HepG2 (cell line): ENCODE measurements at regions not wholly inside any gene's neighbourhood (a gene's known extent, or its start where the extent isn't known, plus 50 kb on each side); places are given as distances from the start of the nearest gene placed in this dataset.

Experiments used
- ARID3A ChIP-seq: IDR thresholded peaks from 2 replicates; pipeline ENCODE4 v1.6.1; 2012; ENCODE audit warnings: low read depth, low read length, improper control_type of control experiment
- E2F5 ChIP-seq: sonication (generic); formaldehyde crosslinking; conservative IDR thresholded peaks from 2 replicates; pipeline ENCODE4 v1.4.0; 2020; ENCODE audit warnings: missing genetic modification reagents
- ETV5 ChIP-seq: IDR thresholded peaks from 2 replicates; pipeline ENCODE4 v1.6.1; 2018; ENCODE audit warnings: missing biosample characterization, missing genetic modification reagents, inconsistent platforms, borderline replicate concordance
- FOXO1 ChIP-seq: sonication (generic); formaldehyde crosslinking; IDR thresholded peaks from 2 replicates; pipeline ENCODE4 v1.4.0; 2020; ENCODE audit warnings: missing genetic modification reagents
- HNF4G ChIP-seq, 2 experiments: sonication (generic) in 1 of 2; formaldehyde crosslinking in 1 of 2; IDR thresholded peaks; 2 replicates each; pipeline versions ENCODE4 v1.4.0 to v1.6.1; 2011 to 2020; ENCODE audit warnings: borderline replicate concordance in 2 of 2, low read depth in 2 of 2, mild to moderate bottlenecking in 2 of 2, low read length in 1 of 2, missing genetic modification reagents in 1 of 2, moderate library complexity in 1 of 2
- JARID2 ChIP-seq: sonication (generic); formaldehyde crosslinking; IDR thresholded peaks from 2 replicates; pipeline ENCODE4 v1.8.1; 2023; ENCODE audit warnings: missing genetic modification reagents, inconsistent platforms; ENCODE audit not compliant: insufficient replicate concordance
- KDM5B ChIP-seq: sonication (generic); formaldehyde crosslinking; IDR thresholded peaks from 2 replicates; pipeline ENCODE4 v1.4.0; 2020; ENCODE audit warnings: missing genetic modification reagents, mild to moderate bottlenecking, borderline replicate concordance
- KLF11 ChIP-seq: IDR thresholded peaks from 2 replicates; pipeline ENCODE4 v1.6.1; 2016; ENCODE audit warnings: missing compliant biosample characterization
- NFYB ChIP-seq: sonication (generic); formaldehyde crosslinking; IDR thresholded peaks from 2 replicates; pipeline ENCODE4 v1.4.0; 2020; ENCODE audit warnings: missing genetic modification reagents
- RBFOX2 ChIP-seq: fragments of 200-400 bp; formaldehyde crosslinking; IDR thresholded peaks from 2 replicates; pipeline ENCODE4 v1.6.1; 2017; ENCODE audit warnings: low read depth, mild to moderate bottlenecking, low read length
- RXRB ChIP-seq: IDR thresholded peaks from 2 replicates; pipeline ENCODE4 v1.6.1; 2016; ENCODE audit warnings: borderline replicate concordance, missing genetic modification reagents, missing compliant biosample characterization
- TFAP4 ChIP-seq: sonication (generic); IDR thresholded peaks from 2 replicates; pipeline ENCODE4 v1.6.1; 2016; ENCODE audit warnings: low read depth, borderline replicate concordance
- THAP9 ChIP-seq: sonication (generic); formaldehyde crosslinking; IDR thresholded peaks from 2 replicates; pipeline ENCODE4; 2020; ENCODE audit warnings: missing genetic modification reagents, mild to moderate bottlenecking, borderline replicate concordance
- ZNF770 ChIP-seq: sonication (generic); formaldehyde crosslinking; IDR thresholded peaks from 2 replicates; pipeline ENCODE4 v1.5.0; 2020; ENCODE audit warnings: mild to moderate bottlenecking, missing genetic modification reagents

- TF ChIP-seq ZNF770 (0 out of 2 replicates have a peak, but pooled peaks have one; percentile 4), ETV5 (CRISPR knock-in tag) (peak; percentile 53; the same call in 1 of the 2 replicates), E2F5 (CRISPR knock-in tag) (no peak), KLF11 (no peak), JARID2 (CRISPR knock-in tag) (no peak), ARID3A (no peak), HNF4G (IDR thresholded peaks at IDR 0.05; ENCODE audit: borderline replicate concordance, low read depth, low read length) (peak; percentile 96), HNF4G (CRISPR knock-in tag; IDR thresholded peaks at IDR 0.05; ENCODE audit: borderline replicate concordance, low read depth) (peak; percentile 93), KDM5B (CRISPR knock-in tag) (no peak), TFAP4 (peak; percentile 65; the same call in 1 of the 2 replicates), RBFOX2 (no peak), NFYB (CRISPR knock-in tag) (no peak), FOXO1 (CRISPR knock-in tag) (no peak; the same call in 1 of the 2 replicates), RXRB (CRISPR knock-in tag) (peak; percentile 88), THAP9 (CRISPR knock-in tag) (no peak)
Measured at GRCh38 chr9:89993678-89994630, 389.1 kb downstream of the GADD45G start (continued).
